ENCODE measurements at regions not wholly inside any gene's neighbourhood (a gene's known extent, or its start where the extent isn't known, plus 50 kb on each side); places are given as distances from the start of the nearest gene placed in this dataset.

- no peak for DNase-seq (ENCODE audit: low spot score)
Observed at GRCh38 chr20:7257099-7257498, 489.6 kb downstream of the BMP2 start.

GRCh38 chr20:7257692-7258466, 490.4 kb downstream of the BMP2 start:
- no peak for DNase-seq (ENCODE audit: low spot score)

- no peak for DNase-seq (ENCODE audit: low spot score)
Observed at GRCh38 chr20:7262803-7263202, 495.3 kb downstream of the BMP2 start.

- no peak for DNase-seq (ENCODE audit: low spot score)
Observed at GRCh38 chr20:7264137-7264536, 496.7 kb downstream of the BMP2 start.

- no peak for DNase-seq (ENCODE audit: low spot score)
Observed at GRCh38 chr20:7269452-7269851, 502.0 kb downstream of the BMP2 start.

GRCh38 chr20:7272512-7272911, 505.0 kb downstream of the BMP2 start:
- DNase-seq (ENCODE audit: low spot score) = peak; percentile 6

- no peak for DNase-seq (ENCODE audit: low spot score)
Observed at GRCh38 chr20:7274870-7275269, 507.4 kb downstream of the BMP2 start.

GRCh38 chr20:7275645-7276237, 508.3 kb downstream of the BMP2 start:
- no peak for DNase-seq (ENCODE audit: low spot score)

GRCh38 chr20:7285918-7286556, 518.6 kb downstream of the BMP2 start:
- DNase-seq (ENCODE audit: low spot score) = peak; percentile 75

- no peak for DNase-seq (ENCODE audit: low spot score)
Observed at GRCh38 chr20:7291323-7291943, 523.9 kb downstream of the BMP2 start.

- DNase-seq (ENCODE audit: low spot score) = no peak
Observed at GRCh38 chr20:7291946-7292345, 524.5 kb downstream of the BMP2 start.

- no peak for DNase-seq (ENCODE audit: low spot score)
Observed at GRCh38 chr20:7294816-7295360, 527.4 kb downstream of the BMP2 start.

- DNase-seq (ENCODE audit: low spot score) = no peak
Observed at GRCh38 chr20:7301807-7302206, 534.3 kb downstream of the BMP2 start.

GRCh38 chr20:7302250-7302649, 534.8 kb downstream of the BMP2 start:
- DNase-seq (ENCODE audit: low spot score) = no peak

- DNase-seq (ENCODE audit: low spot score) = no peak
Observed at GRCh38 chr20:7305976-7306375, 538.5 kb downstream of the BMP2 start.

GRCh38 chr20:7308163-7308562, 540.7 kb downstream of the BMP2 start:
- DNase-seq (ENCODE audit: low spot score) = no peak

GRCh38 chr20:7313047-7313446, 545.6 kb downstream of the BMP2 start:
- no peak for DNase-seq (ENCODE audit: low spot score)

GRCh38 chr20:7323957-7324356, 556.5 kb downstream of the BMP2 start:
- DNase-seq (ENCODE audit: low spot score) = no peak

GRCh38 chr20:7327810-7328209, 560.3 kb downstream of the BMP2 start:
- DNase-seq (ENCODE audit: low spot score) = no peak

- no peak for DNase-seq (ENCODE audit: low spot score)
Observed at GRCh38 chr20:7330850-7331249, 563.4 kb downstream of the BMP2 start.

GRCh38 chr20:7332169-7332568, 564.7 kb downstream of the BMP2 start:
- DNase-seq (ENCODE audit: low spot score) = no peak

GRCh38 chr20:7333841-7334240, 566.4 kb downstream of the BMP2 start:
- DNase-seq (ENCODE audit: low spot score) = no peak

All from H4 (cell line).